T1000 (cell line): ENCODE measurements at regions not wholly inside any gene's neighbourhood (a gene's known extent, or its start where the extent isn't known, plus 50 kb on each side); places are given as distances from the start of the nearest gene placed in this dataset.

Experiments used
- DNase-seq: peaks from one replicate; lab custom pipeline; 2025; ENCODE audit warnings: mixed read lengths; lab: John Stamatoyannopoulos, UW

- DNase-seq, result no peak
Observed at GRCh38 chr15:69658411-69658945, 205.9 kb downstream of the RPLP1 start.

GRCh38 chr15:69659454-69660050, 206.9 kb downstream of the RPLP1 start:
- peak; percentile 78 for DNase-seq

- no peak for DNase-seq
Observed at GRCh38 chr15:69660114-69660513, 207.5 kb downstream of the RPLP1 start.

GRCh38 chr15:69660658-69661405, 208.2 kb downstream of the RPLP1 start:
- DNase-seq, result no peak

GRCh38 chr15:69661446-69661845, 208.8 kb downstream of the RPLP1 start:
- no peak for DNase-seq

- no peak for DNase-seq
Observed at GRCh38 chr15:69661871-69662644, 209.4 kb downstream of the RPLP1 start.

GRCh38 chr15:69662645-69663000, 210.0 kb downstream of the RPLP1 start:
- DNase-seq, result no peak

- no peak for DNase-seq
Observed at GRCh38 chr15:69663441-69663840, 210.8 kb downstream of the RPLP1 start.

- no peak for DNase-seq
Observed at GRCh38 chr15:69663982-69664381, 211.4 kb downstream of the RPLP1 start.

GRCh38 chr15:69664572-69665571, 212.3 kb downstream of the RPLP1 start:
- no peak for DNase-seq

- DNase-seq, result no peak
Observed at GRCh38 chr15:69665641-69666111, 213.1 kb downstream of the RPLP1 start.

GRCh38 chr15:69666441-69666882, 213.8 kb downstream of the RPLP1 start:
- no peak for DNase-seq

GRCh38 chr15:69666921-69667811, 214.5 kb downstream of the RPLP1 start:
- no peak for DNase-seq

- no peak for DNase-seq
Observed at GRCh38 chr15:69668039-69668705, 215.6 kb downstream of the RPLP1 start.

- no peak for DNase-seq
Observed at GRCh38 chr15:69668963-69669362, 216.3 kb downstream of the RPLP1 start.

GRCh38 chr15:69669446-69669845, 216.8 kb downstream of the RPLP1 start:
- DNase-seq, result no peak

GRCh38 chr15:69673291-69673881, 220.8 kb downstream of the RPLP1 start:
- DNase-seq, result no peak

- no peak for DNase-seq
Observed at GRCh38 chr15:69675731-69676130, 223.1 kb downstream of the RPLP1 start.

GRCh38 chr15:69677403-69677802, 224.8 kb downstream of the RPLP1 start:
- no peak for DNase-seq
